ENCODE measurements at regions not wholly inside any gene's neighbourhood (a gene's known extent, or its start where the extent isn't known, plus 50 kb on each side); places are given as distances from the start of the nearest gene placed in this dataset.

GRCh38 chr12:114491916-114492315, 86.0 kb upstream of the TBX5 start:
- TF ChIP-seq CTCF (IDR thresholded peaks at IDR 0.05; ENCODE audit: poor library complexity, severe bottlenecking) (no peak), EP300 (conservative IDR thresholded peaks at IDR 0.05; ENCODE audit: poor library complexity, severe bottlenecking) (no peak), SMC3 (conservative IDR thresholded peaks at IDR 0.05; ENCODE audit: poor library complexity) (no peak), EZH2 (IDR thresholded peaks at IDR 0.05; ENCODE audit: borderline replicate concordance, insufficient read depth, low read length, poor library complexity, severe bottlenecking) (no peak), POLR2AphosphoS5 (IDR thresholded peaks at IDR 0.05) (no peak), REST (IDR thresholded peaks at IDR 0.05; ENCODE audit: borderline replicate concordance) (no peak), RAD21 (conservative IDR thresholded peaks at IDR 0.05) (no peak), MXI1 (conservative IDR thresholded peaks at IDR 0.05; ENCODE audit: poor library complexity, severe bottlenecking) (no peak)
